Neural progenitor cell (in vitro differentiated cells): ENCODE measurements at regions not wholly inside any gene's neighbourhood (a gene's known extent, or its start where the extent isn't known, plus 50 kb on each side); places are given as distances from the start of the nearest gene placed in this dataset.

ENCODE experiments used
- EZH2 ChIP-seq: fragments of 200-600 bp; sonication (generic); IDR thresholded peaks from 2 replicates; pipeline ENCODE4 v1.6.1; 2017; ENCODE audit warnings: antibody characterized with exemption, mild to moderate bottlenecking, moderate library complexity
- TF ChIP-seq, protein P1 (sequence below): fragments of 200-600 bp; sonication (generic); IDR thresholded peaks from 2 replicates; pipeline ENCODE4 v1.5.1; 2017; ENCODE audit warnings: antibody characterized with exemption, mild to moderate bottlenecking

DNA sequence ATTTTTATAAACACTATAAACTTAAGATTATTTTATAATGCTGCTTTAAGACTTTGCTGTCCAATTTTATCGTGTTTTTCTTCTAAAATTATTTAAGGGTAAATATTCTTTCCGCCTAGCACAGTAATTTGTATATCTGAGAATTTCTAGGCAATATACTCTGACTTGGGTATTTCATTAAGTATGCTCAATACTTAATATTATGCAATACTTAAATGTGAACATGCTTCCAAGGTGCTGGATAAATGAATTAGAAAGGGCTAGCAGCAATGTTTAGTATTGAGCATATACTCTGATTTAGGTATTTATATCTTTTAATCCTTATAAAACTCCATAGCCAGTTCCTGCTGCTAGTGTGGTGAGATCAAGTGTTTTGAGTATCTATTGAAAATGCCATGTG is 60.3 kb upstream of the ANO3 start:
- TF ChIP-seq, protein P1, sequence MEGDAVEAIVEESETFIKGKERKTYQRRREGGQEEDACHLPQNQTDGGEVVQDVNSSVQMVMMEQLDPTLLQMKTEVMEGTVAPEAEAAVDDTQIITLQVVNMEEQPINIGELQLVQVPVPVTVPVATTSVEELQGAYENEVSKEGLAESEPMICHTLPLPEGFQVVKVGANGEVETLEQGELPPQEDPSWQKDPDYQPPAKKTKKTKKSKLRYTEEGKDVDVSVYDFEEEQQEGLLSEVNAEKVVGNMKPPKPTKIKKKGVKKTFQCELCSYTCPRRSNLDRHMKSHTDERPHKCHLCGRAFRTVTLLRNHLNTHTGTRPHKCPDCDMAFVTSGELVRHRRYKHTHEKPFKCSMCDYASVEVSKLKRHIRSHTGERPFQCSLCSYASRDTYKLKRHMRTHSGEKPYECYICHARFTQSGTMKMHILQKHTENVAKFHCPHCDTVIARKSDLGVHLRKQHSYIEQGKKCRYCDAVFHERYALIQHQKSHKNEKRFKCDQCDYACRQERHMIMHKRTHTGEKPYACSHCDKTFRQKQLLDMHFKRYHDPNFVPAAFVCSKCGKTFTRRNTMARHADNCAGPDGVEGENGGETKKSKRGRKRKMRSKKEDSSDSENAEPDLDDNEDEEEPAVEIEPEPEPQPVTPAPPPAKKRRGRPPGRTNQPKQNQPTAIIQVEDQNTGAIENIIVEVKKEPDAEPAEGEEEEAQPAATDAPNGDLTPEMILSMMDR: no peak
- TF ChIP-seq EZH2: no peak
